LHCN-M2 (cell line): ENCODE measurements at regions not wholly inside any gene's neighbourhood (a gene's known extent, or its start where the extent isn't known, plus 50 kb on each side); places are given as distances from the start of the nearest gene placed in this dataset.
"Not testable (repeated sequence)": the region's sequence is repeated elsewhere in the genome, so short reads cannot be mapped to it uniquely, and the experiment has no call there.

Experiments
- DNase-seq: peaks from one replicate; pipeline ENCODE4 v3.0.0-alpha.2; 2012; ENCODE audit warnings: low read depth

GRCh38 chr2:234695981-234696380, 199.1 kb upstream of the ARL4C start:
- no peak for DNase-seq

GRCh38 chr2:234694244-234695013, 197.5 kb upstream of the ARL4C start:
- DNase-seq, result peak; percentile 84

DNA sequence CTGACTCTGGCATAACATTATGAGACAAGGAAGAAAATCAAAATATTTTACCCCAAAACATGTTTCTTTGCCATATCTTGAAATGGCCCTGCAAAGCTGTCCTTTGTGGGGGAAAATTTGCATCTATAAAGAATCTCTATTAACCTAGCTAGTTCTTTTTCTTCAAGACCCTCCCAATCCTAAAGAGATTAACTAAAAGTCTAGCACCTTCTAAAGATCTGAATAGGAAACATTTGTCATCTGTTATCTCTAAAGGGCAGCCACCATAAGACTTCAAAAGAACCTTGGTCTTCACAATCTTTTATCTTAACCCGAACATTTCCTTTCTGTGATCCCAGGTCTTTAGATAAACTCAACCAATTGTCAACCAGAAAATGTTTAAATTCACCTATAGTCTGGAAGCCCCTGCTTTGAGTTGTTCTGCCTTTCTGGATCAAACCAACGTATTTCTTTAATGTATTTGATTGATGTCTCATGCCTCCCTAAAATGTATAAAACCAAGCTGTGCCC, 196.9 kb upstream of the ARL4C start:
- DNase-seq, result not testable (repeated sequence)

DNA sequence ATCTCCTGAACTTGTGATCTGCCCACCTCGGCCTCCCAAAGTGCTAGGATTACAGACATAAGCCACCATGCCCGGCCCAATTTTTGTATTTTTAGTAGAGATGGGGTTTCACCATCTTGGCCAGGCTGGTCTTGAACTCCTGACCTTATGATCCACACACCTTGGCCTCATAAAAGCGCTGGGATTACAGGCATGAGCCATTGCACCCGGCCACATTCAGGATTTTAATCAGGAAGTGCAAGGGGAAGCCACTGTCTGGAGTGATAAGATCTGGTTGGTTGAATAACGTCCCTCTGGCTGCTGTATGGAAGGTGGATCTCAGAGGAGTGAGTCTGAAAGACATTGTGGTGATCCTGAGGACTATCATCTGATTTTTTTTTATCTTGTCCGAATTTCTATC, 196.3 kb upstream of the ARL4C start:
- DNase-seq, result not testable (repeated sequence)

DNA sequence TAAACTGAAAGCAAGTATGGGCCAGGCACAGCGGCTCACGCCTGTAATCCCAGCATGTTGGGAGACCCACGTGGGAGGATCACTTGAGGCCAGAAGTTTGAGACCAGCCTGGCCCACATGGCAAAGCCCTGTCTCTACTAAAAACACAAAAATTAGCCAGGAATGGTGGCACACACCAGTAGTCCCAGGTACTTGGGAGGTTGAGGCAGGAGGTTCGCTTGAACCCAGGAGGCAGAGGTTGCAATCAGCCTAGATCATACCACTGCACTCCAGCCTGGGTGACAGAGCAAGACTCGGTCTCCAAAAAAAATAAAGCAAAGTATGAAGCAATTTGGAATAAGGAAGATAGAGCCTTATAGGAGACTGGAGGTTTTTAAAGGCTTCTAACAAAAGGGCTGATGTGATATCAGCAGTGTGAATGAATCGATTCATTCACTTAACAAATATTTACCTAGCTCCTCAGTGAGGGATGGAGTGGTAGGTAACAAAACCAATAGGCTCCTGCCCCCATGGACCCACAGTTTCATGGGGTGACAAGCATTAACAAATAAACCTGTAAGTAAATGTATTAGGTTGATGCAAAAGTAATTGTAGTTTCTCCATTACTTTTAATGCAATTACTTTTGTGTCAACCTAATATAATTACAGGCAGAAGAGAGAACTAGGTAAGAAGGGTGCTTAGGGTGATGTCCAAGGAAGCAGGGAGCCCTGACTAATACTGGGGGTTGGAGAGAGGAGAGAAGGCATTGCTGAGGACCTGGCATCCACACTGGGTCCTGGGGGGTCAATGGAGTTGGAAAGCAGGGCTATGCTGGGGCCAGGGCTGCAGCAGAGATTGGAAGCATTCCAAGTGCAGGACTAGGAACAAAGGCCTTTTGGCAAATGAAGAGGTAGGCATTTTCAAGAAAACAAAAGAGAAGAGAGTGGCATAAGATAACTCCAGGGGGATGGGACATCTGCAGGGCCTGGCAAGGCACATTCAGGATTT, 195.4 kb upstream of the ARL4C start:
- no peak for DNase-seq

GRCh38 chr2:234691214-234691575, 194.3 kb upstream of the ARL4C start:
- DNase-seq, result no peak

DNA sequence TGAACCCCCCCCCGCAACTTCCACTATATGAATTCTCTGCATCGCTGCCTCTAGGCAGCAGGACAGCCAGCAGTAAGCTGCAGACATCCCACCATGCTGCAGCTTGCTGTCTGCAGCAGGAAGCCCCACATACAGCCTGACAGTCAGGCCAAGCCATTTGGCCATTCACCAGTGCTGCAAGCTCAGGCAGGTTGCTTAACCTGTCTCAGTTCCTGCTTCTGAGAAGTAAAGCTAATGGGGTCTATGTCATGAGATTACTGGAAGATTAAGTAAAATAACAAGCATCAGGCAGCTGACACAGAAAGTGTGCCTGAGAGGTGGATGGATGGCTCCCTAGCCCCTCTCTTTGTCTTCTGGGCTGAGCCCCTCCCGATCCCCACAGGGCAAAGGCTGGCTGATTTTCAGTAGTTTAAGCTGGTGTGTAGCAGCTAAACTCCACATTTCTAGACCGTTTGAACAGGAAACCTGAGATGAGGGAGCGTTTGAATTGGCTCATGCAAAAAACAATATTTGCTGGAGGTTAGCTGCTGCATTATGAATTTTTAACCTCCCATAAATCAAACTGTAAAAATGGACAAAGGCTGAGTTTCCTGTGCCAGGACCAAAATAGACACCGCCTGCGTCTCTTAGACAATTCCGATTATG, 193.8 kb upstream of the ARL4C start:
- DNase-seq, result peak; percentile 27

- DNase-seq, result no peak
These were observed 193.1 kb upstream of the ARL4C start for GRCh38 chr2:234689911-234690379.

GRCh38 chr2:234687718-234688475, 191.0 kb upstream of the ARL4C start:
- no peak for DNase-seq

GRCh38 chr2:234686088-234686890, 189.4 kb upstream of the ARL4C start:
- peak; percentile 26 for DNase-seq

- DNase-seq, result no peak
These were observed 187.6 kb upstream of the ARL4C start for GRCh38 chr2:234684466-234684865.

- no peak for DNase-seq
These were observed 187.1 kb upstream of the ARL4C start for GRCh38 chr2:234683950-234684349.

DNA sequence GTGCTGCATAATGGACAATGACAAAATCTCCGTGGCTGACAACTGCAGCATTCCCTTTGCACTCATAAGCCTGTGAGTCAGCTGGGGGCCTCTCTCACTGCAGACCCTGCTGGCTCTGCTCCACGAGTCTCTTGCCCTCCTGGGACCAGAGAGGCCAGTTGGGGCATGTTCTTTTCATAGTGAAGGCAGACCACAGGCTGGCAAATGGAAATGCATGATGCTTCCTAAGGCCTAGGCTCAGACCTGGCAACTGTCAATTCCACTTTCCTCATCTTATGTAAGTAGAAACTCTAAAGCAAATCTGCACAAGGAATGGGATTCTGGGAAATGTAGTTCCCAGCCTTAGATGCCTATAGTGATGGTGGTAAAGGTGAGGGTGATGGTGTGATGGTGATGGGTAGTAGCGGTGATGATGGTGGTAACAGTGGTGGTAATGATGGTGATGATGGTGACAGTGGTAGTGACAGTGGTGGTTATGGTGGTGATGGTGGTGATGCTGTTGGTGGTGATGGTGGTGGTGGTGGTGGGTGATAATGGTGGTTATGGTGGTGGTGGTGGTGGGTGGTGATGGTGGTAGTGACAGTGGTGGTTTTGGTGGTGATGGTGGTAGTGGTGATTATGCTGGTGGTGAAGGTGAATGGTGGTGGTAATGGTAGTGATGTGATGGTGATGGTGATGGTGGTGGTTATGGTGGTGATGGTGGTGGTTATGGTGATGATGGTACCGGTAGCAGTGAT, 185.8 kb upstream of the ARL4C start:
- peak; percentile 95 for DNase-seq

DNA sequence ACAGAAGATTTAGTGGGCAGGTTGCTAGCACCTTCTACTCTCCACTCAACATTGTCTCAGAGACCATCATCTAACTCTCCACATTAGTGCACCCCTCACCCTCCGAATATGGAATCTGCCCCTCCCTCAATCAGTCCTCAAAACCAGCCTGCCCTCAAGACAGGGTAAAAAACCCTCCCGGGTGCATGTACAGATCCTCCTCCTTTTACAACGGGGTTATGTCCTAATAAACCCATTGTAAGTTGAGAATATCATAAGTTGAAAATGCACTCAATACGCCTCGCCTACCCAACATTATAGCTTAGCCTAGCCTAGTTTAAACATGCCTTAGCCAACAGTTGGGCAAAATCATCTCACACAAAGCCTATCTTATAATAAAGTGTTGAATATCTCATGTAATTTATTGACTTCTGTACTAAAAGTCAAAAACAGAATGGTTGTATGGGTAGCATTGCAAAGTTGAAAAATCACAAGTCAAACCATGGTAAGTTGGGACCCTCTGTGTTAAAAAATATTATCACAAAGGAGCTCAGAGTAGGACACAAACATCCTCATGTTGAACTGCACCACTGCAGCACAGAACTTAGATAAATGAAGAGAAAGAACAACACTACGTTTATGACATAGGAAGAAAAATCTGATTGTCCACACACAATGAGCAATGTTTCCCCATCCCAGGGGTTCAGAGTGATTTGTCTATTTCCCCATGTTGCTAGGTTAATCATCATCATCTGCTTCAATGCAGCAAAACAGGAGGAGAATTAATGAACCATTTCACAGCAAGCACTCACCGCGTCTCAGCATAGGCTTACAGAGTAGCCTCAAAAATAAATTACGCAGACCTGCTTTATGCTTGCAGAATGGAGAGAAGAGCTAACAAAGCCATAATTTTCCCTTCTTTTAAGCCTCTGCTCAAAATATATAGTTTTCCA, 184.1 kb upstream of the ARL4C start:
- DNase-seq, result no peak

DNA sequence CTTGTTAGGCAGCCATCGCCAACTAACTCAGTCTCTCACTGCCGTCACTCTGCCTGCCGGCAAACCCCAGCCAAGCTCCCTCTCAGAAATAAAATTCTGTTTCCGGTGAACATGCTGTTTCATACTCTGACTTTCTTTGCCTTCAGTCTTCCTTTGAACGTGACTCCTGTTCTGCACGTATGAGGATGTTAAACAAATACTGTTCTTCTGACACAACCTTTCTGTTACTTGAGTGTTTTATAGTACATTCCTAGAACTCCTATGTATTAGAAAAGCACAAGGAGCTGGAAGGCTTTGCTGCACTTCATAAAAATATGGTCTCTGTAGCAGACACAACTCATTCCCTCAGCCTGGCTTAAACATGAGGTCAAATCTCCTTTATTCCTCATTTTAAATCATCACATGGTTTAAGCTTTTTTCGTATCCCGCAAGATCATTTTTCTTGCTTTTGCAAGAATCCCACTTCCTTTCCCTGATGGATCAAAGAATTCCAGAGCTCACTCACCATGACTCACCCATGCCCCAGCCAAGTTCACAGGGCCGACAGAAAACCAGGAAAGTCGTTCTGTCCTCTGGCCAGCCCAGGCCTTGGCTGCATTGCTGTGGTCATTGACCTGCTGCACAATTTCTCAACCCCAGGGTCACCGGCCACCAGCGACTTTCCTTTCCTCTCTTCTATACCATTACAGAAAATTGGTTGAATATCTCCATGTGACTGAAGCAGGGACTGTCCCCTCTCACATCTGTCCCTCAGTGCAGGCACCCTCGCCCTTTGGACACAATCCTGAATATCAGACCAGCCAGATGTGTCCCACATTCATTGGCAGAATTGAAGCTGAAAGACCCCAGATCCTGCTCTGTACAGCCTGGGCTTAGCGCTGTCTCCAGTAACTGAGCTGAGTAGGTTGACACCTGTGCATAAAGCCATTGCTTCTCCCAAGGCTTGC, 183.1 kb upstream of the ARL4C start:
- peak; percentile 98 for DNase-seq

DNA sequence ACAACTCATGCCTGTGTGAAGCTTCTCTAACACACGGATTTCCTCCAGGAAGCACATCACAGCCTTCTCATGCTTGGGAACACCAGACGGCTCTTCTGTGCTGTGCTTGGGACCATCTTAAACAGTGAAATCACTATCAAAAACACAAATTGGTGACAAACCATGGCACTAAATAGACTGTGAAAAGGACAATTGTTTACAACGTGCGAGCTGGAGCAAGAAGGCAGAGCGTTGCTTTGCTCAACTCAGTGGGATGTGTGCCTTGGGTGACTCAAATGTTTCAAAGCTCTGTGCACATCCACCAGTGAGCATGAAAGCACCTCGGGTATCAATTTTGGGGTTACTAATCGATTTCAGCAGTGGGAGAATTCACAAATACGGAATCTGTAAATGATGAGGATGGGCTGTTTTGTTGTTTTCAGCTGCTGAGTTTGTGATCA, 182.4 kb upstream of the ARL4C start:
- DNase-seq, result peak; percentile 58

DNA sequence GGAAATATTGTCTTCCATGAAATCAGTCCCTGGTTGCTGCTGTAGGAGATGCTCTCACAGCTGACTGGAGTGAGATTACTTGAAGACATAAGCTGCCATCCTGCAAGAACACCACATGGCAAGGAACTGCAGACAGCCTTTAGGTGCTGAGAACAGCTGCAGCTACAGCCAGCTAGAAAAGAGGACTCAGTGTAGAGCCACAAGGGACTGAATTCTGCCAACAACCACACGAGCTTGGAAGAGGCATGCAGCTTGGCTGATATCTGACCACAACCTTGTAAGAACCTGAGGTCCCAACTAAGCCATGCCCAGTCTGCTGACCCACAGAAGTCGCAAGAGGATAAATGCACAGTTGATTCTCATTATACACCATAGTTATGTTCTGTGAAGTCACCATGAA, 181.8 kb upstream of the ARL4C start:
- peak; percentile 99 for DNase-seq
